ELF-1 (cell line): ENCODE measurements at regions not wholly inside any gene's neighbourhood (a gene's known extent, or its start where the extent isn't known, plus 50 kb on each side); places are given as distances from the start of the nearest gene placed in this dataset.

Source experiments
- DNase-seq: peaks from one replicate; pipeline ENCODE4 v3.0.0-alpha.2; 2016; ENCODE audit warnings: low read depth, low spot score

- no peak for DNase-seq
Measured at GRCh38 chr1:86229405-86229975, 72.9 kb upstream of the COL24A1 start.

DNA sequence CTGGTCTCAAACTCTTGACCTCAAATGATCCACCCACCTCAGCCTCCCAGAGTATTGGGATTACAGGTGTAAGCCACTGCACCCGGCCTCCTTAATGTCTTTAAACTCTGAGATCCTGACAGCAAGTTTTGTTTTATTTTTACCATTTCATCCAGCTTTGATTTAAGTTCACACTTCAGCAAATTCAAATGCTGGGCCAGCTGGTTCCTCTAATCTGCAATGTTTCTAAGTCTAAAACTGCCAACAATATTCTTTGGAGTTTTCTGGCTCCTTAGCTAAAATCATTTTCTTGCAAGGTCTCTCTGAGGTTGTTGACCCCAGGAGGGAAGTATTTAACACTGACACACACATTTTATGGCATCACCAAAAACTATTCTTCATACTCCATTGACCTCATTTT, 72.0 kb upstream of the COL24A1 start:
- DNase-seq = no peak

- DNase-seq = no peak
Measured at GRCh38 chr1:86227026-86227425, 70.5 kb upstream of the COL24A1 start.

DNA sequence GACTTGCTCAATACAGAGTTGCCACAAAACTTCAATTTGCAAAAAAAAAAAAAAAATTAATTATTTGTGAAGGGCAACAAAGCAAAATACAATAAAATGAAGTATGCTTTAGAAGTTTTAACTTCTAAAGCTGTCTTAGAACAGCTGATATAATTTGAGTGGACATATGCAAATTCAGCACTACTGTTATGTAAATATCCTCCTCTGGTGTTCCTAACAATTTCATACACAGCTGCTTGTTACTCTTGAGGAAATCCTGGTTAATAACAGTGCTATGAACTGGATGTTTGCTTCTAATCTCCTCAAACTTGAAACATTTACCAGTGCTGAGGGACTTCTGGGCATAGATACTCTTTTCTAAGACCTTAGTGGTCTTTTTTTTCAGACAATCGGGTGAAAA, 69.6 kb upstream of the COL24A1 start:
- DNase-seq = no peak

DNA sequence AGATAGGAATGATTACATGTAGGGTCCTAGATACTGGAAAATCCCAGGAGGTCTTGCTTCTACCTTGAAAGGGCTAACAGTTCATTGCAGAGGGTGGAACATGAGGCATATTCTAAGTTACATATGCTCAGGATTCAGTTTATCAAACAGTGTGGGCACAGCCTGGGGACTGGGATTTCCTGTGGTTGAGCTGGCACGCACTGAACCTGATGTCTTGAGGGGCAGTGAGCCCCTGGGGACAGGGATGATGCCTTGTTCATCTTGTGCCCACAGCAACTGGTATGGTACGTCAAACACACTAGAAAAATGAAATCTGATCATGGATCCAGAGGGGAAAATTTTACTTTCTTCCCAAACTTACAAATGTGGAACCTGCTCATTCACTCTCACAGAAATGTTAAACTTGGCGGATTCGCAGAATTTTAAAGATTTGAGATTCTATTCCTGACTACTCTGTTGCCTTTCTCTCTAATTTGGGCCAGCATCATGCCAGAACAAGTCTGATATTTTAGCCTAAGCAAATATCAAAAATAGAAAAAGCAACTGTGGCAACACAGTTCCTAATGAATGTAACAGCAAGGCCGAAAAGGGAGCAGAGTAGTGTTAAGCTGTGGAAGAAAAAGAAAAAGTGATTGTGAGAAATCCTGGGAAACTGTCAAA, 68.2 kb upstream of the COL24A1 start:
- no peak for DNase-seq

DNA sequence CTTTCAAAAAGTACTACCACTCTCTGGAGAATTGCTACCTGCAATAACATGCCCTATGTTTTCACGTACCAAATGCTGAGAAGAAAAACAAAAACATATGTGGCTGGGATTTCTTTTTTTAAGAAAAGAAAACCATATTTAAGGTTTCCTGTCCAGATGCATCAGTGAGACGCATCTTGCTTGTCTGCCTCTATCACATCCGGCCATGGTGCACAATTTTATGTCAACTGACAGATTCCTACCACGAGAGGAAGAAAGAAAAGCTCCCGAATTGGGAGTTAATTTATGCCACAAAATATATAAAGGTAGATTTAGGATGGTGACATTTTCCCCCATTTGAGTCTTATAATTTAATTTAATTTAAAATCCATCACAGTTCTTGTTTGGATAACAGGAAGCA, 62.3 kb upstream of the COL24A1 start:
- DNase-seq = no peak

GRCh38 chr1:86214605-86215004, 58.0 kb upstream of the COL24A1 start:
- DNase-seq = no peak

- DNase-seq = no peak
Measured at GRCh38 chr1:86209346-86209745, 52.8 kb upstream of the COL24A1 start.

- DNase-seq = no peak
Measured at GRCh38 chr1:86207323-86207722, 50.8 kb upstream of the COL24A1 start.
